HEK293 (cell line): ENCODE measurements at regions not wholly inside any gene's neighbourhood (a gene's known extent, or its start where the extent isn't known, plus 50 kb on each side); places are given as distances from the start of the nearest gene placed in this dataset.

ENCODE experiments used
- CTCF ChIA-PET: fragments of 350-600 bp; formaldehyde crosslinking; extraction: SDS; loops from one replicate; lab custom pipeline; 2021; ENCODE audit warnings: antibody characterized with exemption; lab: Yijun Ruan, JAX
- POLR2A ChIA-PET: fragments of 300-600 bp; formaldehyde crosslinking; extraction: SDS; loops from one replicate; lab custom pipeline; 2020; ENCODE audit warnings: antibody characterized with exemption, inconsistent platforms; lab: Yijun Ruan, JAX
- H3K27ac ChIP-seq: fragments of 200-500 bp; sonication (Bioruptor generic); 2 replicates; pipeline ENCODE4 v1.5.1; 2014; ENCODE audit warnings: low read depth, low read length, control low read depth, inconsistent platforms; ENCODE audit errors: extremely low read depth
- H3K36me3 ChIP-seq, 2 experiments: fragments of 200-500 bp in 1 of 2; sonication (Bioruptor generic) in 1 of 2; 1 replicate in 1 of 2; 2 replicates in 1 of 2; pipeline ENCODE4 v1.5.1; 2014 to 2017; ENCODE audit warnings: inconsistent platforms in 2 of 2, low read length in 2 of 2; ENCODE audit not compliant: control insufficient read depth in 2 of 2, insufficient read depth in 1 of 2
- H3K4me1 ChIP-seq: fragments of 200-500 bp; sonication (Bioruptor generic); 2 replicates; pipeline ENCODE4 v1.5.1; 2014; ENCODE audit warnings: mild to moderate bottlenecking, low read length, inconsistent platforms; ENCODE audit not compliant: control insufficient read depth, insufficient read depth
- H3K4me3 ChIP-seq: 2 replicates; pipeline ENCODE4 v1.5.1; 2011; ENCODE audit warnings: low read depth, mild to moderate bottlenecking, control low read depth, low read length, moderate library complexity
- H3K9me3 ChIP-seq: fragments of 200-500 bp; sonication (Bioruptor generic); 2 replicates; pipeline ENCODE4 v1.5.1; 2014; ENCODE audit warnings: low read depth, low read length, inconsistent platforms; ENCODE audit not compliant: control insufficient read depth, insufficient read depth
- GFI1B ChIP-seq: fragments of 450-650 bp; formaldehyde crosslinking; IDR thresholded peaks from 2 replicates; pipeline ENCODE4 v1.5.1; 2016; ENCODE audit warnings: missing biosample characterization, missing genetic modification characterization
- HOXA7 ChIP-seq: sonication (generic); formaldehyde crosslinking; IDR thresholded peaks from 2 replicates; pipeline ENCODE4 v1.8.1; 2022; ENCODE audit warnings: missing genetic modification reagents, borderline replicate concordance
- PBX3 ChIP-seq: sonication (generic); formaldehyde crosslinking; IDR thresholded peaks from 2 replicates; pipeline ENCODE4 v1.8.1; 2022; ENCODE audit warnings: mild to moderate bottlenecking, moderate library complexity, missing genetic modification reagents
- TRIM28 ChIP-seq: IDR thresholded peaks from 2 replicates; pipeline ENCODE4 v1.6.1; 2011; ENCODE audit warnings: low read length, control low read depth, borderline replicate concordance
- ZBTB8A ChIP-seq: fragments of 450-650 bp; formaldehyde crosslinking; IDR thresholded peaks from 2 replicates; pipeline ENCODE4 v1.5.1; 2016; ENCODE audit warnings: missing biosample characterization, missing genetic modification characterization
- ZFP37 ChIP-seq: fragments of 450-650 bp; formaldehyde crosslinking; IDR thresholded peaks from 2 replicates; pipeline ENCODE4 v1.5.1; 2016; ENCODE audit warnings: missing biosample characterization, missing genetic modification characterization
- ZNF140 ChIP-seq: fragments of 450-650 bp; formaldehyde crosslinking; IDR thresholded peaks from 2 replicates; pipeline ENCODE4 v1.5.1; 2016; ENCODE audit warnings: missing biosample characterization, missing genetic modification characterization
- ZNF174 ChIP-seq: fragments of 450-650 bp; formaldehyde crosslinking; IDR thresholded peaks from 2 replicates; pipeline ENCODE4 v1.5.0; 2017; ENCODE audit warnings: missing biosample characterization, mild to moderate bottlenecking, missing genetic modification characterization
- ZNF19 ChIP-seq: fragments of 450-650 bp; formaldehyde crosslinking; IDR thresholded peaks from 2 replicates; pipeline ENCODE4; 2016; ENCODE audit warnings: missing biosample characterization, missing genetic modification characterization, low read depth
- ZNF211 ChIP-seq: fragments of 450-650 bp; formaldehyde crosslinking; IDR thresholded peaks from 2 replicates; pipeline ENCODE4 v1.5.1; 2016; ENCODE audit warnings: low read depth, missing biosample characterization, missing genetic modification characterization
- ZNF561 ChIP-seq: fragments of 450-650 bp; IDR thresholded peaks from 2 replicates; pipeline ENCODE4 v1.5.1; 2018; ENCODE audit warnings: missing biosample characterization, missing genetic modification characterization, borderline replicate concordance
- ZNF585B ChIP-seq: fragments of 450-650 bp; formaldehyde crosslinking; IDR thresholded peaks from 2 replicates; pipeline ENCODE4 v1.5.1; 2016; ENCODE audit warnings: missing biosample characterization, missing genetic modification characterization
- ZNF596 ChIP-seq: fragments of 450-650 bp; IDR thresholded peaks from 2 replicates; pipeline ENCODE4 v1.5.0; 2018; ENCODE audit warnings: missing biosample characterization, mild to moderate bottlenecking, missing genetic modification characterization, moderate library complexity
- ZNF600 ChIP-seq: fragments of 450-650 bp; formaldehyde crosslinking; IDR thresholded peaks from 2 replicates; pipeline ENCODE4 v1.5.1; 2016; ENCODE audit warnings: missing biosample characterization, missing genetic modification characterization
- ZNF830 ChIP-seq: fragments of 450-650 bp; IDR thresholded peaks from 2 replicates; pipeline ENCODE4 v1.5.0; 2018; ENCODE audit warnings: missing biosample characterization, missing genetic modification characterization, low read depth, mild to moderate bottlenecking, moderate library complexity
- ZSCAN18 ChIP-seq: fragments of 450-650 bp; formaldehyde crosslinking; IDR thresholded peaks from 2 replicates; pipeline ENCODE4 v1.5.1; 2016; ENCODE audit warnings: missing biosample characterization, missing genetic modification characterization
- TF ChIP-seq, protein P1 (sequence below): fragments of 450-650 bp; formaldehyde crosslinking; IDR thresholded peaks from 2 replicates; pipeline ENCODE4 v1.5.1; 2016; ENCODE audit warnings: missing biosample characterization, missing genetic modification characterization, borderline replicate concordance
- TF ChIP-seq, protein P2 (sequence below): fragments of 450-650 bp; formaldehyde crosslinking; IDR thresholded peaks from 2 replicates; pipeline ENCODE4 v1.5.1; 2016; ENCODE audit warnings: missing biosample characterization, missing genetic modification characterization, low read depth

GRCh38 chr9:115169003-115169402 lies 51.0 kb upstream of the TNC start:
- ChIA-PET POLR2A (no interaction called here), CTCF (interaction anchor here (0.6 kb wide), 2 partner anchors 191 to 381 kb away, joined by 3 read pairs; no protein-coding TSS in a partner anchor)
- no peaks in the 10 kb centered on the region for H3K36me3 ChIP-seq

GRCh38 chr9:115170358-115171073 lies 52.6 kb upstream of the TNC start:
- POLR2A ChIA-PET, result no interaction called here
- CTCF ChIA-PET, result no interaction called here

More at GRCh38 chr9:115169003-115169402, 51.0 kb upstream of the TNC start:
- Histone ChIP-seq H3K4me3 (no peak overlapping the region), H3K4me1 (no peaks in the 10 kb centered on the region), H3K9me3 (no peaks in the 10 kb centered on the region), H3K27ac (no peak overlapping the region)
- TF ChIP-seq ZNF19 (tag by site-specific recombination) (no peak), ZNF830 (tag by site-specific recombination) (no peak), GFI1B (tag by site-specific recombination) (no peak)

DNA sequence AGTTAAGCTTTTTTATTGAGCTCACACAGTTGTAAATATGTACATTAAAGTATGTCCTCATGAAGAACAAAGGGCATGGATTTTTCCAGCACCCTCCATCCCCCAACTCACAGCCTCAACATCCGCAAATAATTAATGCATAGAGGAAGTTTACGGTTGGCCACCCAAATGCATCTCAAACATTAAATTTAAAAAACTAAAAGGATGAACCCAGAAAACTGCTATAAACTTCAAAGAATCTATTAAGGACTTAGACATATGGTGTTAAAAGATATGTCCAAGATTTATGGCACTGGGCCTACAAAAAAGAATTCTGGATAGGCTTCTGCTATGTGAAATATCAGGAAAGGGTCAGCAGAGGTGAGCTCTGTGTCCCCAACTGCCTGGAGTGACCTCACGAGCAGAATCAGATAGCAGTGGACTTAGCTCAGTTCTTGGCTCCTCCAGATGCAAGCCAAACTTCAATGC lies 54.0 kb upstream of the TNC start:
- Histone ChIP-seq H3K9me3 (no peaks in the 10 kb centered on the region), H3K36me3 (no peaks in the 10 kb centered on the region), H3K4me3 (no peak overlapping the region), H3K4me1 (no peaks in the 10 kb centered on the region), H3K27ac (no peak overlapping the region)
- ChIA-PET POLR2A (no interaction called here), CTCF (no interaction called here)
- TF ChIP-seq ZNF174 (tag by site-specific recombination) (no peak), ZNF140 (no peak), ZFP37 (tag by site-specific recombination) (no peak)

More at GRCh38 chr9:115170358-115171073, 52.6 kb upstream of the TNC start:
- Histone ChIP-seq H3K27ac (no peak overlapping the region), H3K9me3 (no peaks in the 10 kb centered on the region), H3K4me1 (no peaks in the 10 kb centered on the region), H3K36me3 (no peaks in the 10 kb centered on the region), H3K4me3 (no peak overlapping the region)
- TF ChIP-seq ZNF596, result no peak
- TF ChIP-seq ZSCAN18 (tag by site-specific recombination), result no peak
- TF ChIP-seq HOXA7, result no peak
- no peak for TF ChIP-seq ZNF600 (tag by site-specific recombination)
- TF ChIP-seq ZNF211 (tag by site-specific recombination), result no peak
- peak; percentile 52; the same call in 1 of the 2 replicates for TF ChIP-seq TRIM28
- TF ChIP-seq PBX3 (CRISPR knock-in tag), result no peak

- H3K4me3 ChIP-seq, result no peak overlapping the region
- no peaks in the 10 kb centered on the region for H3K9me3 ChIP-seq
- no peak overlapping the region for H3K27ac ChIP-seq
- no peaks in the 10 kb centered on the region for H3K4me1 ChIP-seq
- no peaks in the 10 kb centered on the region for H3K36me3 ChIP-seq
- CTCF ChIA-PET, result interaction anchor here (0.6 to 1.1 kb wide), 4 partner anchors 61 to 342 kb away, joined by 3 to 4 read pairs (median 3); no protein-coding TSS in a partner anchor
- POLR2A ChIA-PET, result no interaction called here
- TF ChIP-seq, protein P1, sequence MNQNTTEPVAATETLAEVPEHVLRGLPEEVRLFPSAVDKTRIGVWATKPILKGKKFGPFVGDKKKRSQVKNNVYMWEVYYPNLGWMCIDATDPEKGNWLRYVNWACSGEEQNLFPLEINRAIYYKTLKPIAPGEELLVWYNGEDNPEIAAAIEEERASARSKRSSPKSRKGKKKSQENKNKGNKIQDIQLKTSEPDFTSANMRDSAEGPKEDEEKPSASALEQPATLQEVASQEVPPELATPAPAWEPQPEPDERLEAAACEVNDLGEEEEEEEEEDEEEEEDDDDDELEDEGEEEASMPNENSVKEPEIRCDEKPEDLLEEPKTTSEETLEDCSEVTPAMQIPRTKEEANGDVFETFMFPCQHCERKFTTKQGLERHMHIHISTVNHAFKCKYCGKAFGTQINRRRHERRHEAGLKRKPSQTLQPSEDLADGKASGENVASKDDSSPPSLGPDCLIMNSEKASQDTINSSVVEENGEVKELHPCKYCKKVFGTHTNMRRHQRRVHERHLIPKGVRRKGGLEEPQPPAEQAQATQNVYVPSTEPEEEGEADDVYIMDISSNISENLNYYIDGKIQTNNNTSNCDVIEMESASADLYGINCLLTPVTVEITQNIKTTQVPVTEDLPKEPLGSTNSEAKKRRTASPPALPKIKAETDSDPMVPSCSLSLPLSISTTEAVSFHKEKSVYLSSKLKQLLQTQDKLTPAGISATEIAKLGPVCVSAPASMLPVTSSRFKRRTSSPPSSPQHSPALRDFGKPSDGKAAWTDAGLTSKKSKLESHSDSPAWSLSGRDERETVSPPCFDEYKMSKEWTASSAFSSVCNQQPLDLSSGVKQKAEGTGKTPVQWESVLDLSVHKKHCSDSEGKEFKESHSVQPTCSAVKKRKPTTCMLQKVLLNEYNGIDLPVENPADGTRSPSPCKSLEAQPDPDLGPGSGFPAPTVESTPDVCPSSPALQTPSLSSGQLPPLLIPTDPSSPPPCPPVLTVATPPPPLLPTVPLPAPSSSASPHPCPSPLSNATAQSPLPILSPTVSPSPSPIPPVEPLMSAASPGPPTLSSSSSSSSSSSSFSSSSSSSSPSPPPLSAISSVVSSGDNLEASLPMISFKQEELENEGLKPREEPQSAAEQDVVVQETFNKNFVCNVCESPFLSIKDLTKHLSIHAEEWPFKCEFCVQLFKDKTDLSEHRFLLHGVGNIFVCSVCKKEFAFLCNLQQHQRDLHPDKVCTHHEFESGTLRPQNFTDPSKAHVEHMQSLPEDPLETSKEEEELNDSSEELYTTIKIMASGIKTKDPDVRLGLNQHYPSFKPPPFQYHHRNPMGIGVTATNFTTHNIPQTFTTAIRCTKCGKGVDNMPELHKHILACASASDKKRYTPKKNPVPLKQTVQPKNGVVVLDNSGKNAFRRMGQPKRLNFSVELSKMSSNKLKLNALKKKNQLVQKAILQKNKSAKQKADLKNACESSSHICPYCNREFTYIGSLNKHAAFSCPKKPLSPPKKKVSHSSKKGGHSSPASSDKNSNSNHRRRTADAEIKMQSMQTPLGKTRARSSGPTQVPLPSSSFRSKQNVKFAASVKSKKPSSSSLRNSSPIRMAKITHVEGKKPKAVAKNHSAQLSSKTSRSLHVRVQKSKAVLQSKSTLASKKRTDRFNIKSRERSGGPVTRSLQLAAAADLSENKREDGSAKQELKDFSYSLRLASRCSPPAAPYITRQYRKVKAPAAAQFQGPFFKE, result no peak
- TF ChIP-seq ZBTB8A (tag by site-specific recombination), result no peak
- no peak for TF ChIP-seq ZNF561 (tag by site-specific recombination)
- TF ChIP-seq ZNF585B, result no peak
- TF ChIP-seq, protein P2, sequence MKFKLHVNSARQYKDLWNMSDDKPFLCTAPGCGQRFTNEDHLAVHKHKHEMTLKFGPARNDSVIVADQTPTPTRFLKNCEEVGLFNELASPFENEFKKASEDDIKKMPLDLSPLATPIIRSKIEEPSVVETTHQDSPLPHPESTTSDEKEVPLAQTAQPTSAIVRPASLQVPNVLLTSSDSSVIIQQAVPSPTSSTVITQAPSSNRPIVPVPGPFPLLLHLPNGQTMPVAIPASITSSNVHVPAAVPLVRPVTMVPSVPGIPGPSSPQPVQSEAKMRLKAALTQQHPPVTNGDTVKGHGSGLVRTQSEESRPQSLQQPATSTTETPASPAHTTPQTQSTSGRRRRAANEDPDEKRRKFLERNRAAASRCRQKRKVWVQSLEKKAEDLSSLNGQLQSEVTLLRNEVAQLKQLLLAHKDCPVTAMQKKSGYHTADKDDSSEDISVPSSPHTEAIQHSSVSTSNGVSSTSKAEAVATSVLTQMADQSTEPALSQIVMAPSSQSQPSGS (tag by site-specific recombination), result no peak
Measured at GRCh38 chr9:115182264-115182663, 64.3 kb upstream of the TNC start.
